ENCODE measurements at regions not wholly inside any gene's neighbourhood (a gene's known extent, or its start where the extent isn't known, plus 50 kb on each side); places are given as distances from the start of the nearest gene placed in this dataset.
A peak's percentile ranks its signal among the peaks of the same experiment; 100 is the strongest.

DNA sequence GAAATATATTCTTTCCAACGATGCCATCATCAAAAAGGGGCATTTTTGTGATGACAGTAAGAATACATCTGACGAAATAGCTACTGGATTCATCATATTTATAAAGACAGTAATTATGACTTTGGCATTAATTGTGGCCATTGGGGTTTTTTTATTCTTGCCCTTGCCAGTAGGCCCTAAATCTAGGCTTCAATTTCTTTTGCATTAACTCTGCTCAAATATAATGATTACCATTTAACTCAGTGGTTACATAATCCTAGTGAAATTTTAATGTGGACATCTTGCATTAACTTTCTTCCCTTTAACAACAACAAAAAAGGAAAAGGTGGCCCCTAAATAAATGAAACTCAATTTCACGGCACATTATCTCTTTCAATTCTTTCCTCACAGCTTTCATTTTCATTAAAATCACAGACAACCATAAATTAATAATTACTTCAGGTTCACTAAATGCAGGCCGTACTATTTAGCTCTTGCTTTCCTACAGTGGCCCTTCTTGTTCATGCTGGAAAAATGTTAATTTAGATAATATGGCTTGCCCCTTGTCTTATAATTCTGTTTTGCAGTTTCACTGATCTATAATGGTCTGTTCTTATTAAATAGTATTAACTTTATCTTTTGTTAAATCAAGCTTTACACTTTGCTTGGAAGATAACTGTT, 615.6 kb downstream of the DACH1 start:
- H3K27ac ChIP-seq (ENCODE audit: low read depth, low read length): no peak overlapping the region
- H3K9me3 ChIP-seq (ENCODE audit: control insufficient read depth, insufficient read depth, low read length): no peaks in the 10 kb centered on the region
- POLR2A ChIA-PET: no interaction called here
- CTCF ChIA-PET: no interaction called here
- no peak overlapping the region for H3K4me3 ChIP-seq (ENCODE audit: low read depth, low read length)
- H3K27me3 ChIP-seq (ENCODE audit: control insufficient read depth, insufficient read depth, low read length): no peaks in the 10 kb centered on the region
- DNase-seq (ENCODE audit: low read depth, low spot score): no peak
- TF ChIP-seq CTCF (IDR thresholded peaks at IDR 0.05; ENCODE audit: low read depth, low read length): no peak

DNA sequence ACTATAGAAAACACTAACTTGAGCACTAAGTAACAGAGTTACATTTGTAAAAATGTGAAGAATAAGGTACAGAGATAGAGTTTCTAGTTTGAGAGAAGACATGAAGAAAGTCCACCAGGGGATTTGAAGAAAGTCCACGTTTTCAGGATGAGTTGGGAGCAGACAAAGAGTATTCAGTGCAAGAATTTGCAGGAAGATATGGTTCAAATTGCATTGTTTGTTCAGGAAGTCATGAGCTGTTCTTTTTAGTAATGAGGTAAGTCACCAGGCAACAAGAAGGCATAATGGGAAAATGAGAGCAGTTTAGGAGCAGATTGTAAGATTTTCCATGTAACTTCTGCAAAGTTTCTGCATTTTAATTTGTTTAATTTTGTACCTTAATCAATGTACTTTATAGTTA, 618.0 kb downstream of the DACH1 start:
- H3K9me3 ChIP-seq (ENCODE audit: control insufficient read depth, insufficient read depth, low read length): no peaks in the 10 kb centered on the region
- no peak for DNase-seq (ENCODE audit: low read depth, low spot score)
- ChIA-PET POLR2A (no interaction called here), CTCF (no interaction called here)
- H3K27ac ChIP-seq (ENCODE audit: low read depth, low read length): no peak overlapping the region
- TF ChIP-seq CTCF (IDR thresholded peaks at IDR 0.05; ENCODE audit: low read depth, low read length): no peak
- H3K27me3 ChIP-seq (ENCODE audit: control insufficient read depth, insufficient read depth, low read length): no peaks in the 10 kb centered on the region
- H3K4me3 ChIP-seq (ENCODE audit: low read depth, low read length): no peak overlapping the region

DNA sequence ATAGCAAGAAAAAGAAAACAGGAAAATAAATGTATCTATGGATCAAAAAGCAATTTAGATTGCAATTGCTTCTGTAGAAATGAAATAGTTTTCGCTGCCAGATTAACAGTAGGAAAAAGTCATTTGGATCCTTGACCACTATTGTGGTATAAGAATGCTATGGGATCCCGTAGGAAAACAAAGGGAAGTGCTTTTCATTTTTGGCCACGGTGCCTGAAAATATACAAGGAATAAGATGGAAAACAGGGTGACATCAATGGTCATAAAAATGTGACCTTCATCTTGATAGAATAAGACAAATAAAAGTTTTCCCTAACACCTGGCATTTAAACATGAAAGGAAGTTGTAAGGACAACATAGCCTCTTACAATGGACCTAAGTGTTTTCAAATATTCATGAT, 622.8 kb downstream of the DACH1 start:
- POLR2A ChIA-PET: no interaction called here
- Histone ChIP-seq H3K9me3 (ENCODE audit: control insufficient read depth, insufficient read depth, low read length) (no peaks in the 10 kb centered on the region), H3K27me3 (ENCODE audit: control insufficient read depth, insufficient read depth, low read length) (no peaks in the 10 kb centered on the region), H3K4me3 (ENCODE audit: low read depth, low read length) (no peak overlapping the region), H3K27ac (ENCODE audit: low read depth, low read length) (no peak overlapping the region)
- no peak for TF ChIP-seq CTCF (IDR thresholded peaks at IDR 0.05; ENCODE audit: low read depth, low read length)
- CTCF ChIA-PET: no interaction called here
- no peak for DNase-seq (ENCODE audit: low read depth, low spot score)

- TF ChIP-seq CTCF (IDR thresholded peaks at IDR 0.05; ENCODE audit: low read depth, low read length): no peak
- H3K27me3 ChIP-seq (ENCODE audit: control insufficient read depth, insufficient read depth, low read length): no peaks in the 10 kb centered on the region
- no peak overlapping the region for H3K27ac ChIP-seq (ENCODE audit: low read depth, low read length)
- no peak overlapping the region for H3K4me3 ChIP-seq (ENCODE audit: low read depth, low read length)
- no peaks in the 10 kb centered on the region for H3K9me3 ChIP-seq (ENCODE audit: control insufficient read depth, insufficient read depth, low read length)
- CTCF ChIA-PET: no interaction called here
- POLR2A ChIA-PET: no interaction called here
- no peak for DNase-seq (ENCODE audit: low read depth, low spot score)
Measured at GRCh38 chr13:71242201-71242600, 624.8 kb downstream of the DACH1 start.

GRCh38 chr13:71240911-71241310, 626.1 kb downstream of the DACH1 start:
- H3K4me3 ChIP-seq (ENCODE audit: low read depth, low read length): no peak overlapping the region
- peak; percentile 40 for TF ChIP-seq CTCF (IDR thresholded peaks at IDR 0.05; ENCODE audit: low read depth, low read length)
- DNase-seq (ENCODE audit: low read depth, low spot score): no peak
- H3K27me3 ChIP-seq (ENCODE audit: control insufficient read depth, insufficient read depth, low read length): no peaks in the 10 kb centered on the region
- ChIA-PET CTCF (no interaction called here), POLR2A (no interaction called here)
- no peaks in the 10 kb centered on the region for H3K9me3 ChIP-seq (ENCODE audit: control insufficient read depth, insufficient read depth, low read length)
- no peak overlapping the region for H3K27ac ChIP-seq (ENCODE audit: low read depth, low read length)
